ENCODE measurements at regions not wholly inside any gene's neighbourhood (a gene's known extent, or its start where the extent isn't known, plus 50 kb on each side); places are given as distances from the start of the nearest gene placed in this dataset.

DNA sequence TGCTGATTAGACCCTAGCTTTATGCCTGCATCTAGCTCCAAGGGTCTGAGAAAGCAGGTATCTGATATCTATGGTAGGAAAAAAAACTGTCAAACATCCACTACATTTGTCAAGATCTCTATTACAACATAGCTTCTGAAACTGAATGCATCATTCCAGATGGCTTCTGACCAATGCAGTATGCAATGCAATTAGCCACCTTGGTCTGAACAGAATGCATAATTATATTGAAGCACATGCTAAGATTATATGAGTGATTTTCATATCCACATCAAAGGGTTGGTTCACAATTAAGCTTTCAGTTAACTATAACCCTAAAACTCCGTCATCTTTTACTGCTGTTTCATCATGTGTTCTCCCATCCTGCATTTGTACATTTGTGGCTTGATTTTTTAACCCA lies 271.4 kb downstream of the POLR1F start:
- DNase-seq = no peak

- DNase-seq = no peak
These were observed 280.9 kb downstream of the POLR1F start for GRCh38 chr7:19427944-19428343.

DNA sequence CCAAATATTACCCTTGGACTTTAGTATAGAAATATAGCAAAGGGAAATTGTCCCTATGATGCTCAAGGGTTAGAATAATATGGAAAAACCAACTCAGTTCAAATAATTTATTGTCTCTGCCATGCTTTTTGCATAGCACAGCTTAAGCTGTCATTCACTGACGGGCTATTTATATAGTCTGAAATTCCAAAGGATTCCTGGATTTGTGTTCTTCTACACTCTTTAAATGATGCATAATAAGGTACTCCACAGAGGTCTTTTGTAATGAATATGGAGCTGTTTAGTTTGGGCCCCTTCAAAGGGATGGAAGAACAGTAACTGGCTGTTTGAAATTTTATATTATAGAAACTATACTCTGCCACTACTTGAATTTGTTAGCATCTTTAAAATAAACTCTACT lies 276.6 kb upstream of the FERD3L start:
- no peak for DNase-seq

DNA sequence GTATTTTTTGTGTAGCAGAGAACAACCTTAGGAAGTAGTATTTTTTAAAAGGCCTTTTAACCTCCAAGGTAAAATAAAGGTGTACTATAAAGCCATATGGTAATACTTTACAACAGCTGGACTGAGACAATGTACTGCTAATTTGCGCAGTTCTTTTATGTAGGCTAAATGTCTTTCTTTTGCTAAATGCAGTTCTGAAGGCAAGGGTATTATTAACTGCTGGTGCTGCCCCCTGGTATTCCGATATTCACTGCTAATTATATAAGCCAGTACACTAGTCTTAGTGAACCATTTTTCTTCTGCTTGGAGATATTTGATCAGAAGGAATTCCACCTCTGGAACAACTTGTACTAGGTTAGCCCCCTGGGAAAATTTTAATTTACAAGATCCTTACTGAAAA lies 272.0 kb upstream of the FERD3L start:
- no peak for DNase-seq

- no peak for DNase-seq
These were observed 269.9 kb upstream of the FERD3L start for GRCh38 chr7:19415123-19415522.

GRCh38 chr7:19413443-19413965 lies 268.3 kb upstream of the FERD3L start:
- no peak for DNase-seq

GRCh38 chr7:19410691-19411090 lies 265.5 kb upstream of the FERD3L start:
- no peak for DNase-seq

- no peak for DNase-seq
These were observed 264.9 kb upstream of the FERD3L start for GRCh38 chr7:19410106-19410505.

GRCh38 chr7:19408706-19409220 lies 263.5 kb upstream of the FERD3L start:
- no peak for DNase-seq

DNA sequence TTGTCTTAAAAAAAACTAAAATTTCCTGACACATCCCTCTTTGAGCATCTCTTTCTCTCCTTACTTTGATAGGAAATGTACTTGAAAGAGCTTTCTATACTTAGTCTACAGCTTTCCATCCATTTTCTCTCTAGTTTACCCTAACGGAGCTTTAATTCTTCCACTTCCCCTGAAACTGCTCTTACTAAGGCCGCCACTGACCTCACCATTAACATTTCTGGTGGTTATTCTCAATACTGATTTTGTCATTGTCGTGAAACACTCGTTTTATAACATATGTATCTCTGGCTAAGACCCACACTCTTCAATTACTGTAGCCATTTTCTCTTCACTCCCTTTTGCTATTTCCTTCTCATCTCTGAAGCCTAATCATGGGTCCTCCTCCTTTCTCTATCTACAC lies 262.0 kb upstream of the FERD3L start:
- DNase-seq = no peak

- no peak for DNase-seq
These were observed 260.3 kb upstream of the FERD3L start for GRCh38 chr7:19405541-19405940.

DNA sequence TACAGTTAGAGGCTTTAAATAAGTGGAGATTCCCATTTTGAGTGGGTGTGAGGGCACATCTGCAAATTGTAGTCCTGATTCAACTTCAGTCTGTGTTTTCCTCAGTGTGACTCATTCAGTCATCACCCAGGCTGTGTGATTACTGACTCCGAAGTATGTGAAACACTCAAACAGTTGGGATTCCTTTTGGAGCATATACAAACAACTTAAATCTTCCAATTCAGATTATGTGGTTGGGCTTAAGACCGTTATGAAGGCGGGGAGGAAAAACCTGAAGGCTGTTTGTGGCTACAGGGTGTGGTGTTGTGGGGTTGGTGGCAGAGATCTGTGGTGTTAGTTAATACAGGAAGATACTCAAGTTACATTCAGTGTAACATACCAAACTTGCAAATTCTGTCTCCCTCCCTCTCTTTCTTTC lies 259.7 kb upstream of the FERD3L start:
- no peak for DNase-seq

DNA sequence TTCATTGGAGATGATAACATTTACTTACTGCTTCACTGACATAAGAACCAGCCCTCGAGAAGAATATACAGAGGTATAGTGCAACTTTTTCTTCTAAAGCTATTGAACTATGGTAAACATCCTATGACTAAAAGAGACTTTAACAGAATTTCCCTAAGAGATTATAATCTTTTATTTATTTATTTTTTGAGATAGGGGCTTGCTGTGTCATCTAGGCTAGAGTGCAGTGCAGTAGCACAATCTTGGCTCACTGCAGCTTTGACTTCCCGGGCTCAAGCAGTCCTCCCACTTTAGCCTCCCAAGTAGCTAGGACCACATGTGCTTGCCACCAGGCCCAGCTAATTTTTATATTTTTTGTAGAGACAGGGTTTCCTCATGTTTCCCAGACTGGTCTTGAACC lies 258.5 kb upstream of the FERD3L start:
- DNase-seq = no peak

DNA sequence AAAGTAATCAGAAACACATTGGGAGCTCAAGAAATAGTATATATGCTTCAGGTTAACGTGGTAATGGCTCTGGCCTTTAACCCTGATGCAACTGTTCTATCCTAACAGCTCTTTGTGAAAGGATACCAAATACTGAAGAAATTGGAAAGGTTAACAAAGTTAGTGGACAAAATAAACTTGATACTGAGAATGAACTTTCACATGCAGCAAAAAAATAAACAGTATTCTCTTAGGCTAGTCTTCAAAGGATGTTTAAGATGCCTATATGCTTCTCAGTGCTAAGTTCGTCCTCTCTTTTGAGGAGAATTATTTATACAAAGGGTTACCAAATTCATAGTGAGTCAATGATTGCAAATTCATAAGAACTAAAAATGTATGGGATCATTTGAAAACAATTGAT lies 256.2 kb upstream of the FERD3L start:
- no peak for DNase-seq

- no peak for DNase-seq
These were observed 255.6 kb upstream of the FERD3L start for GRCh38 chr7:19400758-19401254.

DNA sequence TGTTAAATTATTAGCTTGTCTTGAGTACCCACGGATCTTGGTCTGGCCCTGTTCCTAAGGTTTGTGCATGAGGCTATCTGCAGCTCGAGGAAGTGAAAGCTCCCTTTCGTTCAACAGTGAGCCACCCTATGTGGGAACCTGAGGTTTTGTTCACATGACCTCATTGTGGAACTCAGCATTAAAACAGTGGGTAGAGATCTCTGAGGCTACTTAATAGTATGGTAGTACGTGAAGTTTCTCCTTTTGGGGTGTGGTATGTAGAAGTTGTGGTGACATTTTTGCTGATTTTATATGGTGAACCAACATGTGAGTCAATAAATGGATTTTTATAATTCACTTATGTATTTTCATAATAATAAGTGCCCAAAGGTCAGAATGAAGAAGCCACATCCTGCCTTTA lies 252.7 kb upstream of the FERD3L start:
- DNase-seq = no peak

DNA sequence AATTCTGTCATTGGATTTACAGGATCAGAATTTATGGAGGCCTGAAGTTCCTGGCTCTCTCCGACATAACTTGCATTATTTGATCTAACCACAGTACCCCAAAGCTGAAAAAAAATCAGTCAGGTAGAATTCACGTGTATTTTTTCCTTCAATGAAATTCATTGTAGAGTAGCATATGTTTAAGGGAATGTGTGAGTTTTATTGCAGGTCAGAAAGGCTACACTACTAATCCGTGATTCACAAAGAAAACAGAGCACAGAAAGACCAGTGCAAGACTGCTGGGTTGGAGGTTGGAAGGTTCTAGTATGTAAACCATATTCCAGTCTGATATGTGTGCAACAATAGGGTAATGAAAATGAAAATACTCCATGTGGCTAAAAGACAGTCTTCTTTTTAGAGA lies 247.0 kb upstream of the FERD3L start:
- no peak for DNase-seq

DNA sequence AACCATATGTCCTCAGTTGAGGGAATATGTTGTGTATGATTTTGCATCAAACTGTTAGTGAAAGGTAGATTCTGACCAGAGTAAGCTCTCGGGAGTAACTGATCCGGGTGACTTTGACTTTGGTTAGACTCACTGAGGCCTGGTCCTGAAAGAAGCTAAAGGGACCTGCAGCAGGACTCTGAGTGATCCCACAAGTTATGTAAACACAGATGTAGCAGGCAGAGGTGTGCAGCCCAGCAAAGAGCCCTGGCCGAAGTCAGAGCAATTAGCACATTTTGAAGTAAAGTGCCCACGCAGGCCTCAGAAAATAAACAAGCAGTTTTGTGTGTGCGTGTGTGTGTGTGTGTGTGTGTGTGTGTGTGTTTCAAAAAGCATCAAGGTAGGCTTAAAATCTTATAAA lies 245.6 kb upstream of the FERD3L start:
- no peak for DNase-seq

DNA sequence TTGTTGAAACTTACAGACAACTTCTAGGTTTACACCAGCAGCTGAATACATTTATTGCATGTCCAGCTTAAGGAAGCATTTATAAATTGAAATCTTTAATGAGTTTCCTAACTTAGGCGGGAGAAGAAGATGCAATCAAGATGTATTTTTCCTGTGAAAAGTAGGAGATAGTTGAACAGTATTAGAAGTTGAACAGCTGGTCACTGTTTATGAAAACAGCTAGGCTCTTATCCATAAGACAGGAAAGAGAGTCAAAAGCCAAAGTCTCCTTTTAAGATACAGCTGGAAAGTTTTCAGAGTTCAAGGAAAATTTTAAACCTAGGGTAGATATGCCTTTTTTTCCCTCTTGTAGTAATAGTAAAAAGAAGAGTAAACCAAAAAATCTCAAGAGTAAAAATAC lies 236.1 kb upstream of the FERD3L start:
- DNase-seq = no peak

DNA sequence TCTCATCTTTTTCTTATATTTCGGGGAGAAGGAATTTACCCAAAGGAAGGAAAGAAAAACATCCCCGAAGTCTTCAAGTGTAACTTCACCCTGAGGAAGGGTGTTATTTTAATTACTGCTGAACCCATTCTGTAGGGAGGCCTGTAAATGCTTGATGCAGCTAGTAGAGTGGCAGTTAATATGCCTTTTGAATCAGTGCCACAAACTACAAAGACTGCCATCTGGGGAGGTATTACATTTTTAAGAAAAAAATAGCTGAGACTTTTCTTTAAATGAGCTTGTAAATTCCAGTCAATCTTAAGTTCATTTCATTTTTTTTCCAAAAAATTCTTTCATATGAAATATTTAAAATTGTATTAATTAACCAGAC lies 233.1 kb upstream of the FERD3L start:
- DNase-seq = no peak

DNA sequence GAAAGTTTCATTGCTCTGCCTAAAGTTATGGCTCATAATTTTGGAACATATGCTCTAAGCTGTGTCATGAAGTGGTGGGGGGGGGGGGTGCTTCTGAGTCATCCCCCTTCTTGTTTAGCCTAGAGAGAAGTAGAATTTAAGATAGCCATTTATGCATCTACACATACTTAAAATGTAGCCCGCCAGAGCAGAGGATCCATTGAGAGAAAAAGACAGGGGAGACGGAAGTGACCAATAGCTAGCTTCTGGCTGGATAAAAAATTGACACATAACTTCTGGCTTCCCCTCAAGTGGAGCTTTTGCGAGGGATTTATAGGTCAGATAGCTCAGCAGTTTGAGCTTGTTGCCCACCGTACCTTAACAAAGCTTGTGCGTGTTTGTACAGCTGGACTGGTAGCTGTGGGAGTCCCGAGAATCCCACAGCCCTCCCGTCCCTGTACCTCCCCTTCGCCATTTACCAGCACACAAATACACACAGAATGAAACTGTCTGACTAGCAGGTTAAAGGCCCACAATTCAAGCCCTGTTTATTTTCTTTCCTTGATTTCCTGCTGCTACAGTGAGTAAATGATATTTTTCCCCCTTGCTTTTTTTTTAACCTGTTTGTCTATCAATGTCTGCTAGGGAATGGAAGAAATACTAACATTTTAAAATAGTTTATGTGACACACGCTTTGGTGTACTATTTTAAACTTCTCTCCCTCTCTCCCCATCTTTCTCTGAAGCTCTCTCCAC lies 232.6 kb upstream of the FERD3L start:
- DNase-seq = peak; percentile 62

GRCh38 chr7:19376538-19376937 lies 231.3 kb upstream of the FERD3L start:
- no peak for DNase-seq

GRCh38 chr7:19375976-19376375 lies 230.8 kb upstream of the FERD3L start:
- DNase-seq = no peak

DNA sequence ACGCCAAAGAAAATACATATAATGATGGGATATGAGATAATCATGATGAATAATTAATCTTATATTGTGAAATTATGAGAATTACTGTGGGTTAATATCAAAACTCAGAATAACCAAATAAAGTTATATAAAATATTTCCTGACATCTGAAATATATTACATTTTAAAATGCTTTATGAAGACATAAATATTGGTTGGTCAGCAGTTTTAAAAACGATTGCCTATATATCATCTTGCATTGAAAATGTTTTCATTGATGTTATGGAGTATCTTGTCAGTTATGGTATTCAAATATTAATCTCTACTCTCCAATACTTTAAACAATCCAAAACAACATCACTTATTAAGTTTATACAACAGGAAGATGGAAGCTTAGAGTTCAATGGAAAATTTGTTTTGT lies 228.1 kb upstream of the FERD3L start:
- no peak for DNase-seq

DNA sequence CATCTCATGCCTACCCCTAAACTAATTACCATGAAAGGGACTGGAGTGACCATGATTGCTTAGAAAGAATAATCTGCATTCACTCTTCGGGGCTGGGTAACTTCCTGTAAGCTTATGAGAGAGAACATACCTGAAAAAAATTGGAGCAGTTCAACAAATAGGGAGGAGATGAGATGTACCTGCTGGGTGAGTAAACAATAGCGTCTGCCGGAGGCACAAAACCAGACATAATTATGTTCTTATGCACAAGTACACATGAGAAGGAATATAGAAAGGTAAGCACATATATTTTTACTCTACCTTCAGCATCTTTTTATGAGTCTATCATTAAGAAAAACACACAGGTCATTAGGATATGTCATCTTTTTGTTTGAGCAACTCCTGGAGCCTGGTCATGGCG lies 224.6 kb upstream of the FERD3L start:
- DNase-seq = peak; percentile 79

Measured in NCI-H345 (cell line).